ENCODE measurements at regions not wholly inside any gene's neighbourhood (a gene's known extent, or its start where the extent isn't known, plus 50 kb on each side); places are given as distances from the start of the nearest gene placed in this dataset.
"Not testable (repeated sequence)": the region's sequence is repeated elsewhere in the genome, so short reads cannot be mapped to it uniquely, and the experiment has no call there.

DNA sequence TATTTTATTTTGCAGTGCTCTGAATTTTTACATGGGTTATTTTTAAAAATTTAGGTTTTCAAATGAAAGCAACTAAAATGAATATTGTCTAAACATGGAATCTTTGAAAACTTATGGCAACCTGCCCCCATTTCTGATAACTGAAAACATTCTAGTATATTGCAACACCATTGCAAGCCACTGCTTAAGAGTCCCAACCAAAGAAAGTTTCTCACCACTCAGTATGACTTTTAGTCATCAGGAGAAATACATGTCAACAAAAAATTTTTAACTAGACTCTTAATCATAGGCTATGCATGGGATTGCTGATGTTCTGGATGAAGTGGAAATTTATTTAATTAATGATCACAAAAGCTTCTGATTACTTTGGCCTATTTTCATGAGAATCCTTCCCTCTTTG is 112.1 kb downstream of the TNFSF18 start:
- no peak overlapping the region for H3K27ac ChIP-seq
- TF ChIP-seq EZH2 (IDR thresholded peaks at IDR 0.05), result no peak
- no peak overlapping the region for H3K9ac ChIP-seq (ENCODE audit: insufficient read length)
- H3K4me3 ChIP-seq, result no peak overlapping the region
- DNase-seq (ENCODE audit: low read depth, low spot score), result no peak
- H3K36me3 ChIP-seq (ENCODE audit: insufficient read depth, low read length), result no peaks in the 10 kb centered on the region
- H3K9me3 ChIP-seq (ENCODE audit: low read depth, low read length), result no peaks in the 10 kb centered on the region

DNA sequence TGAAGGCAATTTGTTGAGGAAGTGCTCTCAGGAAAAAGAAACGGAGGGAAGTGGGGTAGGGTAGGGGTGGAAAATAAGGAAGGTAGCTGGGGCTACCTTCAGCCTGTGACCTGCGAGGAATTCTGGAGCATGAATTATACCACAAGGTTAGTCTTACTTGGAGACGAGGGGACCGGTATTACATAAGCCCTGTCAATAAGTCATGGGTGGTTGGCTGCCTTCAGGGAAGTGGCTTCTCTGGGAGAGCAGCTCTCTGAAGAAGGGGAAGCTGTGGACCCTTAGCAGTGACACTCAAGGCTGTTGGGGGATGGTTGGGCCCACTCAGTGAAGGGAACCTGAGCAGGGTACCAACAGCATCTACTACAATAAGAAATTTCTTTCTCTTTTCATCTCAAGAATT is 111.3 kb downstream of the TNFSF18 start:
- H3K27ac ChIP-seq, result no peak overlapping the region
- no peak for DNase-seq (ENCODE audit: low read depth, low spot score)
- TF ChIP-seq EZH2 (IDR thresholded peaks at IDR 0.05), result no peak
- TF ChIP-seq FOXP2 (optimal IDR thresholded peaks at IDR 0.05; ENCODE audit: control extremely low read depth, extremely low read length, insufficient read depth), result no peak
- TF ChIP-seq POLR2AphosphoS5 (IDR thresholded peaks at IDR 0.05; ENCODE audit: borderline replicate concordance, low read depth, low read length), result no peak

GRCh38 chr1:172940174-172940855 is 110.4 kb downstream of the TNFSF18 start:
- Histone ChIP-seq H3K27ac (no peak overlapping the region), H3K36me3 (ENCODE audit: insufficient read depth, low read length) (no peaks in the 10 kb centered on the region), H3K9ac (ENCODE audit: insufficient read length) (no peak overlapping the region), H3K4me3 (no peak overlapping the region), H3K9me3 (ENCODE audit: low read depth, low read length) (no peaks in the 10 kb centered on the region)
- no peak for DNase-seq (ENCODE audit: low read depth, low spot score)
- no peak for TF ChIP-seq POLR2AphosphoS5 (IDR thresholded peaks at IDR 0.05; ENCODE audit: borderline replicate concordance, low read depth, low read length)
- no peak for TF ChIP-seq FOXP2 (optimal IDR thresholded peaks at IDR 0.05; ENCODE audit: control extremely low read depth, extremely low read length, insufficient read depth)
- TF ChIP-seq EZH2 (IDR thresholded peaks at IDR 0.05), result no peak

More for the DNA sequence above, 111.3 kb downstream of the TNFSF18 start:
- no peak overlapping the region for H3K4me3 ChIP-seq
- no peaks in the 10 kb centered on the region for H3K9me3 ChIP-seq (ENCODE audit: low read depth, low read length)
- no peak overlapping the region for H3K9ac ChIP-seq (ENCODE audit: insufficient read length)
- no peaks in the 10 kb centered on the region for H3K36me3 ChIP-seq (ENCODE audit: insufficient read depth, low read length)

DNA sequence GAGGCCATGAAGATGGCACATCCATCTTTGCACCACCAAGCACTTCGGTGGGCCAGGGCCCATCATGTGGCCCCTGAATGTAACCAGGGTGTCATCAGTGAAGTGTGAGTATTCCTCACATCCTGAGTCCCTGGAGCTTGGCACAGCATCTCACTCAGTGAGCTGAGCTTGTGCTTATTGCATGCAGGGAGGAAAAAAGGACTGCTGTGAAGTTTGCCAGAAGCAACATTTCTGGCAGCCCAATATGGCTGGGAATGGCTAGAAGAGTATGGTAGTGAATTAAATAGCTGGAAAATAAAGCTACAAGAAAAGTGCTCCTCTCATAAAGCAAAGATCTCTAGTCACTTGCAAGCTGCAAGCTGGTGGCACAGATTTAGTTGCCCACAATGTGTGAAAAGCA is 109.3 kb downstream of the TNFSF18 start:
- TF ChIP-seq FOXP2 (optimal IDR thresholded peaks at IDR 0.05; ENCODE audit: control extremely low read depth, extremely low read length, insufficient read depth), result no peak
- no peak for TF ChIP-seq EZH2 (IDR thresholded peaks at IDR 0.05)
- no peak for TF ChIP-seq POLR2AphosphoS5 (IDR thresholded peaks at IDR 0.05; ENCODE audit: borderline replicate concordance, low read depth, low read length)
- no peaks in the 10 kb centered on the region for H3K9me3 ChIP-seq (ENCODE audit: low read depth, low read length)
- no peak overlapping the region for H3K4me3 ChIP-seq
- no peak for DNase-seq (ENCODE audit: low read depth, low spot score)
- no peak overlapping the region for H3K27ac ChIP-seq
- no peaks in the 10 kb centered on the region for H3K36me3 ChIP-seq (ENCODE audit: insufficient read depth, low read length)
- H3K9ac ChIP-seq (ENCODE audit: insufficient read length), result no peak overlapping the region

DNA sequence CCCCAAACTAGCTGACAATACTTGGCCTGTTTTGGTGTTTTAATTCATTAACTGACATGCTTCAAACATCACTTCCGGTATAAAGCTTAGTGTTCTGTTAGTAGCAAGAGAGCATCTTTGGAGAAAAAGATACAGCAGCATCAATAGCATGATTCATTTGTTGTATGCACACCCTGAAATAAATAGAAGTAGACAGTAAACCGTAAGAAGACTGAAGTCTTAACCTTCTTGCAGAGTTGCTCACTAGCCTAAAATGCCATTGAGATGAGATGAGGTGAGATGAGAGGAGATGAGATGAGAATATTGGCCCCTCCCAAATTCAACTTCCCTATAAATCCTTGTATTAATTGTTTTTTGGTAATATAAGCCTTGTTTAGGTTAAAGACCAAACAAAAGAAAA is 108.8 kb downstream of the TNFSF18 start:
- Histone ChIP-seq H3K36me3 (ENCODE audit: insufficient read depth, low read length) (no peaks in the 10 kb centered on the region), H3K27ac (no peak overlapping the region), H3K9me3 (ENCODE audit: low read depth, low read length) (no peaks in the 10 kb centered on the region), H3K4me3 (no peak overlapping the region), H3K9ac (ENCODE audit: insufficient read length) (no peak overlapping the region)
- DNase-seq (ENCODE audit: low read depth, low spot score), result no peak
- TF ChIP-seq EZH2 (IDR thresholded peaks at IDR 0.05) (no peak), POLR2AphosphoS5 (IDR thresholded peaks at IDR 0.05; ENCODE audit: borderline replicate concordance, low read depth, low read length) (no peak), FOXP2 (optimal IDR thresholded peaks at IDR 0.05; ENCODE audit: control extremely low read depth, extremely low read length, insufficient read depth) (no peak)

DNA sequence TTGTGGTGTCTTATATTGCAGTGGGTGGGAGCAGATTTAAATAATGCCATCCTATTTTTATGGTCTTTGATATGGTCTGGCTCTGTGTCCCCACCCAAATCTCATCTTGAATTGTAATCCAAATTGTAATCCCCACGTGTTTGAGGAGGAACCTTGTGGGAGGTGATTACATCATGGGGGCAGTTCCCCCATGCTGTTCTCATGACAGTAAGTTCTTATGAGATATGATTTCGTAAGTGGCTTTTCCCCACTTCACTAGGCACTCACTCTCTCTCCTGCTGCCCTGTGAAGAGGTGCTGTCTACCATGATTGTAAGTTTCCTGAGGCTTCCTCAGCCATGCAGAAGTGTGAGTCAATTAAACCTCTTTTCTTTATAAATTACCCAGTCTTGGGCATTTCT is 107.6 kb downstream of the TNFSF18 start:
- not testable (repeated sequence) for H3K4me3 ChIP-seq; H3K27ac ChIP-seq; H3K36me3 ChIP-seq (ENCODE audit: insufficient read depth, low read length); H3K9ac ChIP-seq (ENCODE audit: insufficient read length); H3K9me3 ChIP-seq (ENCODE audit: low read depth, low read length); DNase-seq (ENCODE audit: low read depth, low spot score)

- Histone ChIP-seq H3K27ac (no peak overlapping the region), H3K9me3 (ENCODE audit: low read depth, low read length) (no peaks in the 10 kb centered on the region), H3K4me3 (no peak overlapping the region), H3K36me3 (ENCODE audit: insufficient read depth, low read length) (no peaks in the 10 kb centered on the region), H3K9ac (ENCODE audit: insufficient read length) (no peak overlapping the region)
- TF ChIP-seq POLR2AphosphoS5 (IDR thresholded peaks at IDR 0.05; ENCODE audit: borderline replicate concordance, low read depth, low read length) (no peak), EZH2 (IDR thresholded peaks at IDR 0.05) (no peak), FOXP2 (optimal IDR thresholded peaks at IDR 0.05; ENCODE audit: control extremely low read depth, extremely low read length, insufficient read depth) (no peak)
- DNase-seq (ENCODE audit: low read depth, low spot score), result no peak
Observed at GRCh38 chr1:172944931-172945330, 105.8 kb downstream of the TNFSF18 start.

- no peak for DNase-seq (ENCODE audit: low read depth, low spot score)
- no peak for TF ChIP-seq FOXP2 (optimal IDR thresholded peaks at IDR 0.05; ENCODE audit: control extremely low read depth, extremely low read length, insufficient read depth)
- no peak for TF ChIP-seq EZH2 (IDR thresholded peaks at IDR 0.05)
- TF ChIP-seq POLR2AphosphoS5 (IDR thresholded peaks at IDR 0.05; ENCODE audit: borderline replicate concordance, low read depth, low read length), result no peak
- Histone ChIP-seq H3K9ac (ENCODE audit: insufficient read length) (no peak overlapping the region), H3K4me3 (no peak overlapping the region), H3K36me3 (ENCODE audit: insufficient read depth, low read length) (no peaks in the 10 kb centered on the region), H3K9me3 (ENCODE audit: low read depth, low read length) (no peaks in the 10 kb centered on the region), H3K27ac (no peak overlapping the region)
Observed at GRCh38 chr1:172946814-172947507, 103.8 kb downstream of the TNFSF18 start.

DNA sequence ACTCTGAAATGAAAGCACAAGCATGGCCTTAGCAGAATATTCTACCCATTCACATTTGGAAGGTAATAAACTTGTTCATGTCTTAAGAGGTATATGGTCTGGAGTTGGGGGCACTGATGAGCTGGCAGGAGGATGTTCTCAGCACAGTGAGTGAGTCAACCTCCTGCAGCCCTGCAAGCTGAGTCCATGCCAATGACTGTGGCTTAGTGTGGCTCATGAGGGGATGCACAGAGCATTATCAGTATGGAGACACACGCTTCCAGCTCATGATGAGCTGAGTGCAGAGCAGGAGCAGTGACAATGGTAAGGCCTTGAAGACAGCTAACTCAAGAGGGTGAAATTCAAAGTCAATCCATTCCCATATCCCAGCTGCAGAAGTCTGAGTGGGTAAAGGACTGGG is 102.3 kb downstream of the TNFSF18 start:
- H3K27ac ChIP-seq, result no peak overlapping the region
- no peaks in the 10 kb centered on the region for H3K36me3 ChIP-seq (ENCODE audit: insufficient read depth, low read length)
- no peaks in the 10 kb centered on the region for H3K9me3 ChIP-seq (ENCODE audit: low read depth, low read length)
- no peak overlapping the region for H3K9ac ChIP-seq (ENCODE audit: insufficient read length)
- TF ChIP-seq EZH2 (IDR thresholded peaks at IDR 0.05) (no peak), POLR2AphosphoS5 (IDR thresholded peaks at IDR 0.05; ENCODE audit: borderline replicate concordance, low read depth, low read length) (no peak), FOXP2 (optimal IDR thresholded peaks at IDR 0.05; ENCODE audit: control extremely low read depth, extremely low read length, insufficient read depth) (no peak)
- H3K4me3 ChIP-seq, result no peak overlapping the region
- no peak for DNase-seq (ENCODE audit: low read depth, low spot score)

All from SK-N-MC (cell line).